HG03442 (cell line): ENCODE measurements at regions not wholly inside any gene's neighbourhood (a gene's known extent, or its start where the extent isn't known, plus 50 kb on each side); places are given as distances from the start of the nearest gene placed in this dataset.
"Not testable (repeated sequence)": the region's sequence is repeated elsewhere in the genome, so short reads cannot be mapped to it uniquely, and the experiment has no call there.

ENCODE experiments used
- ATAC-seq: cut with Tn5 transposase; IDR thresholded peaks from one replicate; pipeline ENCODE4 v1.9.1; 2021; ENCODE audit warnings: mild to moderate bottlenecking, moderate library complexity; ENCODE audit not compliant: unreplicated experiment

DNA sequence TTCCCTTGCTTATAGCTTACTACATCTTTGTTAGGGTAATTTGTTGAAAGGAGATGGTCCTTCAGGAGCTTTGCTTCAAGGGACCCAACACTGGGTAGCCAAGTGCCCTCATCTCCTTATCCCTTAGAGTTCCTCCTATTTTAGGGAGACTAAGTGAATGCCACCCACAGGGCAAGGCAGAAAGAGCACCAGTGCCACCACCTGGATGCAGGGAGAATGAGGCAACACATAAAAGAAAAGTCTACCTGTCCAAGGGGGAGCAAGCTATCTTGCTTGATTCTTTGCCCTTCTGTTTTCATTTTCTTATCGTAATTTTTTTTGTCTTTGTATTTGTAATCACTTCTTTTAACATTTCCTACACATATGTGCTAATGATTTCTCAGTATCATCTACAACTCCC, 205.5 kb downstream of the NPR3 start:
- ATAC-seq = no peak

DNA sequence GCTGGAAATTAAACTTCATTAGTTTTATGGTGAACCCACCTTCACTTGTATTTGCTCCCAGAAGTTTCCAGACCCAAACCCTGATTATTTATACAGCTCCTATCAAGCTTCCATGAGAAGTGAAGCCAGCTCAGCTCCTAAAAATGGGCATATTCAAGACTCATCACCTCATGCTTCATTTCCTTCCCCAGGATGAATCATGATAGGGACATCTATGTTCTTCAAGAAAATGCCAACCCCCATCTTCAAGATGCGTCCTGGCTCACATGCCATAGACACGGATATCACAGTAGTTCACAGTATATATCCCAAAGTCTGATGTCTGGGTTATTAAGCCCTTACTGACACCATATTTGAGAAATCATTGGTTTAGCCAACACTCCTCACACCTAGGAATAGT, 217.6 kb downstream of the NPR3 start:
- ATAC-seq = no peak

DNA sequence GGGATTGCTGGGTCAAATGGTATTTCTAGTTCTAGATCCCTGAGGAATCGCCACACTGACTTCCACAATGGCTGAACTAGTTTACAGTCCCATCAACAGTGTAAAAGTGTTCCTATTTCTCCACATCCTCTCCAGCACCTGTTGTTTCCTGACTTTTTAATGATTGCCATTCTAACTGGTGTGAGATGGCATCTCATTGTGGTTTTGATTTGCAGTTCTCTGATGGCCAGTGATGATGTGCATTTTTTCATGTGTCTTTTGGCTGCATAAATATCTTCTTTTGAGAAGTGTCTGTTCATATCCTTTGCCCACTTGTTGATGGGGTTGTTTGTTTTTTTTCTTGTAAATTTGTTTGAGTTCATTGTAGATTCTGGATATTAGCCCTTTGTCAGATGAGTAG, 220.3 kb downstream of the NPR3 start:
- not testable (repeated sequence) for ATAC-seq

DNA sequence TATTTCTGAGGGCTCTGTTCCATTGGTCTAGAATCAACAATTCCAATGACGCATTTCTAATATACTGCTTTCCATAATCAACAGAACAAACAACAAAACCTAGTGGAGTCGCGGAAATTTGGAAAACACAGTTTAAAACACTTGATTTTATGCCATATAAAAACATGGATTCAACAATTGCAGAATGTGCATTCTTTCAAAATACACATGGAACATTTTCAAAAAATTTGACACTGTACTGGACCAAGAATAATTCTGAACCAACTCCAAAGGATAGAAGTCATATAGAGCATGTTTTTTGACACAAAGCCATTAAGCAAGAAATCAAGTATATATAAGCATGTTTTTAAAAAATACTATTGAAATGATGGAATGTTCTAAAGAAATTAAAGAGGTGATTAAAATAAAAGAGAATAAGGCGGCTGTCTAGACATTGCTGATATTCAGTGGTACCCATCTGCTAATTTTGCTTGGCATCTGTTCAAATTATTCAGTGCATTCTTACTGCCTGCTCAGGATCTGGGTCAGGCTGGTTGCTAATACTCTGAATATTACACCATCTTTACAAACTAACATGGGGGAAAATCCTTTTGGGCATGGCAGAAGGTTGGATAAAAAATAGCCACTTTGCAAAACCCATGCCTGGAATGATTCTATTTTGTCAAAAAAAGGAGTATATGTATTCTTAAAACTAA, 221.3 kb downstream of the NPR3 start:
- no peak for ATAC-seq

DNA sequence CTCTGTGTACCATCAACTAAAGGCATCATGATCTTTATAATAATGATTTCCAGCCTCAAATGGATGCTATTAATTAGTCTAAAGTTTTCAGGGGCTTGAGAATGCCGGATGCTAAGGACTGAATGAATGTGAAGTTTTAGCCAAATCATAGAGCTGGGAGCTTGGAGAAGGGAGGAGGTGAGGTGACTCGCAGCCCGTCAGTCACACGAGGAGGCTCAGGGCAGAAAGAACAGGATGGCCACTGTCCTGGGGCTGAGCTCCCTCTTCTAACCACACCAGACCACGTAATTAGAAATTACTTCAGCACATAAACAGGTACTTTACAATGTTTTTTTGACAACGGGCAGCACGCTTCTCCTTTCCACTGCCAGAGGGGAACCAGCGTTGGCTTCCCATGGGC, 222.6 kb downstream of the NPR3 start:
- no peak for ATAC-seq

DNA sequence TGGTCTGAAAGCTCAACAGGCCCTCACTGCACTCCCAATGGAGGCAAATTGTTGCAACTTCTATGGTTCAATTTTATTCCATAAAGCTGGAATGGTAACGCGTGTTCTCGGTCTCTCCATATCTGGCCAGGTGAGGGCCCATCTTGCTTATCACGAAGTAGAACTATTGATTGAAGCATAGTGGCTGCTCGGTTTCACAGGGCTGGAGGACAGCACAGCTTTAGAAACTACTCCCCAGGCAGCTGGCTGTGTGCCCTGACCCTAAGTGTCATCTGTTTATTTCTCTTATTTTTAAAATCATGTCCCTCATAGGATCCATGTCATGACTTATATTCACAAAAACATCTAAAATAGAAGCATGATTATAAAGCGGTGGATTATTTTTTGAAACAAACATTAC, 223.4 kb downstream of the NPR3 start:
- no peak for ATAC-seq

DNA sequence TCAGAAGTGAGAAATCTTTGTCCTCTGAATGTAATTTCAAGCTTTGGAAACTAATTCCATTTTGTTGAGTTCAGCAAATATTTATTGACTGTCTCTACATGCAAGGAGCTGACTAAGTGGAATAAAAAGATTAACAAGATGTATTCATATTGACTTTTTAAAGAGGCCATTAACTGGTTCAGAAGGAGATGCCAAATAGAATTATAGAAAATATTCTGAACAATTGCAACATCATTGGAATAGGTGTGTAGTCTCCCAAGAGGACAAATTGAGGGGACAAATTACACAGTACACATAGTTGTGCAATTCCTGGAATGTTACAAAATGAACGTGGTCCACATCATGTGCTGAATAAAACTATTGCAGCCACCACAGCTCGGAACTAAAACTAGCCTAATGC, 224.2 kb downstream of the NPR3 start:
- no peak for ATAC-seq

DNA sequence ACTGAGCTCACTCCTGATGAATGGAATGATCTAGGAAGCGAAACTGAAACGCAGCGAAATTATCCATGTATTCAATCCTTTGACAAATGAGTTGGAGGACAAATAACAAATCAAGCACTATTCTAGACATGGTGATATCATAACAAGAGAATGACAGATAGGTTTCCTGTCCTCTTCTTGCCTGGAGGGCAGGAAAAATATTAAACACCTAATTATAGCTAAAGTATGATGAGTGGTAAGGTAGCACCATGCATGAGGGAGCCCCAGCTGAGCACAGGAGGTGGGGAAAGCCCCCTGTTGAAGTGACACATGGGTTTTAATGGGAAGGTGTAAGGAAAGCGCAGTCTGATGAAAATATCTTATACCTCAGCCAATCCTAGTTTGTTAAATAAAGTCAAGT, 225.2 kb downstream of the NPR3 start:
- ATAC-seq = no peak

DNA sequence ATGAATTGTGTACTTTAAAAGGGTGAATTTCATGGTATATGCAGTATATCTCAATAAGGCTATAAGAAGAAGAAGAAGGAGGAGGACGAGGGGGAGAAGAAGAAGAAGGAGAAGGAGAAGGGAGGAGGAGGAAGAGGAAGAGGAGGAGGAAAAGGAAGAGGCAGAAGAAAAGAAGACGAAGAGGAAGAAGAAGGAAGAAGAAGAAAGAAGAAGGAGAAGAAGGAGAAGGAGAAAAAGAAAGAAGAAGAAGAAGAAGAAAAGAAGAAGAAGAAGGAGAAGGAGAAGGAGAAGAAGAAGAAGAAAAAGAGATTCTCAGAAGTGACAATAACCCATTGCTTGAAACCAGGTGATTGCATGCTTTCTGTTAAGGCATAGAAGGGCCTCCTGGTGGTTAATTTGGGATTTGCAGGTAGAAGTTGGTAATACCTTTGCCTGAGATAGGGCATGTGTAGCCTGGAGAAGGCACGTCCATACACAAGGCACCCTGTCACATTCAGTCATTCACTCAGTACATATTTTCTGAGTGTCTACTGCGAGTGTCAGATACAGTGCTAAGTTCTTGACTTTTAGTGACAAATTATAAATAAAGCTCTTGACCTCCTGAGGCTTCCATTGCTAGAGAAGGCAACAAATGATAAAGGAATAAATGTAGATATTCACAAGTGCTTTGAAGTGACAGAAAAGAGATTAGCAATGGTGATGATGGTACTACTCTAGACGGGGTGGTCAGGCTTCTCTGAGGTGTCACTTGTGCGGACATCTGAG, 231.3 kb downstream of the NPR3 start:
- peak; percentile 85 for ATAC-seq

DNA sequence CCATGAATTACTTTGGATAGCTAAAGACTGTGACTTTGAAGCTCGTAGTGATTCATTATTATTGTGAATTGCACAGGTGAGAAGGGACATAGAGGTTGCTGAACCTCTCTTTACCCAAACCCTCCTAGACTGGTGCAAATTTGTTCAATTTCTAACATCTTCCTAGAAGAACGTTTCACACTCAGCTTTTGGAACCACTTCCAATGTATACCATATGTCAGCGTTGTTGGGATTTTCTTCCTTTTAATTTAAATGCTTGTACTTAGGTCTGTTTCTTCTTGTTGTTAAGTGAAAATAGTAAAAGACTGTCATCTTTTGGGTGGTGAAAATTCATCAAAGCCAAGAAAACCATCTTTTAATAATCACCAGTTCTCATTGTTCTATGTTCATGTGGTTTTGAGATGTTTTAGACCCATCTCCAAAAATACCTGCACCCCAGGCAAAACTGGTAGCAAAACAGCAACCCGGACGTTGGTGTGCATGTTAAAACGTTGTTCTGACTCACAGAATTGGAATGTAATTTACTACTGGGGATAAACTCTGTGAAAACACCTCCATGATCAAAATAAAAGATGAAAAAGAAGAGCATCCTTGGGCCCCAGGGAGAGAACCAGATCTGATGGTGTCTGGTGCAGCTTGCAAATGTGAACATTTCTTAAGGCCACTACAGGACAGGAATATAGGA, 238.3 kb downstream of the NPR3 start:
- ATAC-seq = no peak

DNA sequence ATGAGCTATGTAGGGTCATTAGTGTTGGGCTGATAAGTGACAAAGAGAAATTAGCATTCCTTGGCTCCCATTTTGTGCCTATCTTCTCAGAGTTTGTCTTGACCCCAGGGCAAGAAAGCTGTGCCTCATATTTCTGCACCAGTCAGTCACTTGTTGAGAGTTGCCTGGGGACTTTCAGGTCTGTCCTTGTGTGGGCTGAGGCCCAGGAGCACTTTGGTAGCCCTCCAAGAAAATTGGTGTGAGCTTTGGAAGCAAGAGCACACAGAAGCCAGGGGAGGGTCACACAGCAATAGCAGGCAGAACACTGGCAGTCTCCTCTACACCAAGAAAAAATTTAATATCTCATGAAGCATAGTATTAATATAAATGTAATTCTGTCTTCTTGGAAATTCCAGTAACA, 239.9 kb downstream of the NPR3 start:
- no peak for ATAC-seq

DNA sequence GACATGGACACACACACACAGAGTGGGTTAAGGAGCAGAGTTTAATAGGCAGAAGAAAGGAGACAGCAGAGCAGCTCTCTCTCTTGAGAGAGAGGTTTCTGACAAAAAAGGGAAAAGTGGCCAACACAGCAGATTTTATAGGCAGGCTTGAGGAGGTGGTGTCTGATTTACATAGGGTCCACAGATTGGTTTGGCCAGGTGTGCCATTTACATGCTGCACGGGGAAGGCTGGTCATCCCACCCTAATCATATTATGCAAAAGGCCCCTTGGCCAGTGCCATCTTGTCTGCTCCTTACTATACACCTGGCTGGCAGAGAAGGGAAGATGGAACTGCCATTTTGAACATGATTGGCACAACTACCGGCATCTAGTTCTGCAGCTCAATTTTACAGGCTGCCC, 240.8 kb downstream of the NPR3 start:
- ATAC-seq = no peak

DNA sequence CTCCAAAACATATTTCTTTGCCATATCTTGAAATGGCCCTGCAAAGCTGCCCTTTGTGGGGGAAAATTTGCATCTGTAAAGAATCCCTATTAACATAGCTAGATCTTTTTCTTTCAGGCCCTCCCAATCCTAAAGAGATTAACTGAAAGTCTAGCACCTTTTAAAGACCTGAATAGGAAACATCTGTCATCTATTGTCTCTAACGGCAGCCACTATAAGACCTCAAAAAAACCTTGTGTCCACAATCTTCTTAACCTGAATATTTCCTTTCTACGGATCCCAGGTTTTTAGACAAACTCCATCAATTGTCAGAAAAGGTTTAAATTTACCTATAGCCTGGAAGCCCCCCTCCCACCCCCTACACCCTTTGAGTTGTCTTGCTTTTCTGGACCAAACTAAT, 241.3 kb downstream of the NPR3 start:
- not testable (repeated sequence) for ATAC-seq

DNA sequence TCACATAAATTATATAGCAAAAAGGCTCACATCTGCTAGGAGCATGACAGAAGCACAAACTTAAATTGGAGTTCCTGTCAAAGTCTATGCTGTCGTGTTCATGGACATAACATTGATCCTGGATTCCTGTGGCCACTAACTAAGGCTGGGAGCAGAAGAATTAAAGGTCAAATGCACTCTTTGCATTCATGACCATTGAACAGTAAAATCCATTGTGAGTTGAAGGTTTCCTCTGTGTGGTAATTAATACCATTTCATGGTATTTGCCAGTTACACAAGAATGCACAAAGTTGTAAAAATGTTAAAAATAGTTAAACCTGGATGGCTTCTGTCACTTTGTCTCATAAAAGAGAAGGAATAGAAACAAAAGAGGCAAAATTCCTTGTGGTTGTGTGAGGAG, 242.6 kb downstream of the NPR3 start:
- no peak for ATAC-seq

DNA sequence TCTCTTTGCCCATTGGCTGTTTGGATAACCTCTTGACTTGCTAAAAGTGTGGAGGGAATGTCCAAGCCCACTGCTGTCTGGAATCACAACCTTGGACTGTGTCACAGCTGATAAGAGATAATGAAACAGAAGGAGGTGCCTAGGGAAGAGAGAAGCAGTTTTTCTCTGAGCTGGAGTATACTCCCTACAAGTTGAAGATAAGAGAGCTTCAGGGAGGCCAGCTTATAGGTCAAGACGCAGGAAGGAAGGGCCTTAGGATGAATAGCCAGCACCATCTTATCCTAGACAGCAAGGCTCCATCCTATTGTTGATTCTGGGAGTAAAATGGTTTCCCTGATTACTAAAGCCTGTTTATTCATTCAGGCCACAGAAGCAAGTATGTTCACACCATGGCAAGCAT, 244.7 kb downstream of the NPR3 start:
- ATAC-seq = no peak

DNA sequence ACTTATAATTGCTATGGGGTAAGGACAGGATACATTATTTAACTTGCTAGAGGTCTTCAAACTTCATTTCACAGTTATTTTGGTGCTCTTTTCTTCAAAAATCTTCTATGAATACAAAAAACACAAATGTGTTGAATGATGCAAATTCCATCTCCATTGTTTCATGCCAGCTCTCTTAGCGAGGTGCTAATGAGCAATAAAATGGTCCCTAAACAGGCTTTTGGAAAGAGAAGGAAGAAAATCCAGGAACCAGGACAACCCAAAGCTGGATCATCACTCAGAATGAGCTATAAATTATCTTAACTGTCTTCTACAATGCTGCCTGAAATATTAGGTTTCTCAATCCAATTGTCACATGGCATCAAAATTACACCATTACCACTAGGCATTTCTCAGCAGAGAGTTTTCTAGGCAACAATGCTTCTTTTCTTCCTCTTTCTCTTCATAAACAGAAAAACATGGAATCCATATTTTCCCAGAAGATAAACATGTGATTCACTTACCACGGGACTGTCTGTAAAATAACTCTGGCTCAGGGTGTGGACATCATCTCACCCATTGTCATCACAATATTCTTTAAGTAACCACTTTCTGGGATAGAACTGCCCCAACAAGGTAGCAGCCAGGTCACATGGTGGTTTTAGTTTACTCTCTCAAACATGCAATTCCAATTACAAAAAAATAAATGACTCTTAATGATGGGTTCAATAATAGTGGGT, 249.4 kb downstream of the NPR3 start:
- ATAC-seq = no peak

DNA sequence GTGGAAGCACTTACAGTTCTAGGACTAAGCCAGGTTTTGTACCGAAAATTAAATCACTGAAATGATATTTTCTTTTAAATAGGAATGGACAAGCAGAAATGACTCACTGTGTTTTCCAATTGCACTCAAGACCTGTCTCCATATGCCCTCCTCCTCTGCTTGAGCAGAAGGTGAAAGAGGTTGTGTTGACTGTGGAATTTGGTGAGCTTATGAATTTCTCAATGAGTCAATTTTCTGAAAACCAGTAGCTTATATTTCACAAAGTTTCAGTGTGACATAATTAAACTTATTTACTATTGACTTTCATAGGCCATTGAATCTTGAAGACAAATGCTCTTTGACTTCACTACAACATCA, 249.9 kb downstream of the NPR3 start:
- no peak for ATAC-seq

DNA sequence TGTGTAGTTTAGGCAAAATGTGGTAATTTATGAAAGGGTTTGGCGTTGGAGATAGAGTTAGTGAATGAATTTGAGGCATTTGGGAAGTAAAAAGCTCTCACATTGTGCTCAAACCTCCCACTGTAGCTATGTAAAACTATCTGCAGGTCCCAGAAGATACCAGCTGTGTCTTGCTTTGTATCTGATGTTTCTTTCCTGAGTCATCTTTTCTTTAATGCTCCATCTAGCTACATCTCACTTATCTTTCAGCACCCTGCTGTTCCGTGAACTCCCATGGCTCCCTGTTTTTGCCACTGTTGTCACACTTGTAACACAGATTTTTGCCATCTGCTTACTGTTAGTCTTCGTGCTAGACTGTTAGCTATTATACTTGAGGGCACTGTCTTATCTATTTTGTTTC, 253.1 kb downstream of the NPR3 start:
- no peak for ATAC-seq

DNA sequence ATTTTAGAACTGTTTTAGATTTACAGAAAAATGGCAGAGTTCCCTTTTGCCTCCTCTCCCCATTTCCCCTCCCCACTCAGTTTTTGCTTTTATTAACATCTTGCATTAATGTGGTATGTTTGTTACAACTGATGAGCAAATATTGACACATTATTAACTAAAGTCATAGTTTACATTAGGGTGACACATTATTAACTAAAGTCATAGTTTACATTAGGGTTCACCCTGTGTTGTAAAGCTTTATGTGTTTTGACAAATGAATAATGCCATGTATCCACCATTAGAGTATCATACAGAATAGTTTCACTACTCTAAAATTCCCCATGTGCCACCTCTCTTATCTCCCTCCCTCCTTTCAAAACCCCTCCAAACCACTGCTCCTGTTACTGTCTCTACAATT, 262.5 kb downstream of the NPR3 start:
- no peak for ATAC-seq

DNA sequence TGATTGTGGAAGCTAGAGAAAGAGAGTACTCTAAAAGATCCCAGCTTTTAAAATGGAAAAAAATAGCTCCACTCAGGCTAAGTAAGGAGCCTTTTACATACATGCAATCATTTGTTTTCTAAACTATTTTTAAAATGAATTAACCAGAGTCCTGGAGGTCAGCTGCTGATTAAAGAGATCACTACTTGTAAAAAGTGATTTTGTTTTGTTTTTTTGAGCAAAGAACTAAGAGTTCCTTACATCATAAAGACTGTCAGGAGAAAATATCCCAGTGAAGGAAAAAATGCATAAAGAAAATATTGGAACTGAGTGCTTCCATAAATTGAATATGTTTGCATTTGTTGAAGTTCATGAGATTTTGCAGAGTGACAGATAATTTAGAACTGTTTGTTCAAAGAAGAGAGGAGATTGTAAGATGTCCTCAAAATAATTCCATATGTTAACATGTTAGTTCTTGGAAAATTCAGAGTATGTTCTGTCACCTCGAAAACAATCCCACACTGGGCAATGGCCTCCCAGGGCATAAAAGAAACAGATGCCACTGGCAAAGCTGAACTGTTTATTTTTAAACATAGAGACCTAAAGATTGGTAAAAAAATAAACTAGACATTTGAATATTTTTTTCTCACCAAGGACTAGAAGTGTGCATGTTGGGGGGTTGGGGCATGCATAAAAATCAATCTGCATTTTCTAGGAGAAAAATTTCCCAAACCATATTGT, 264.7 kb downstream of the NPR3 start:
- ATAC-seq = no peak

DNA sequence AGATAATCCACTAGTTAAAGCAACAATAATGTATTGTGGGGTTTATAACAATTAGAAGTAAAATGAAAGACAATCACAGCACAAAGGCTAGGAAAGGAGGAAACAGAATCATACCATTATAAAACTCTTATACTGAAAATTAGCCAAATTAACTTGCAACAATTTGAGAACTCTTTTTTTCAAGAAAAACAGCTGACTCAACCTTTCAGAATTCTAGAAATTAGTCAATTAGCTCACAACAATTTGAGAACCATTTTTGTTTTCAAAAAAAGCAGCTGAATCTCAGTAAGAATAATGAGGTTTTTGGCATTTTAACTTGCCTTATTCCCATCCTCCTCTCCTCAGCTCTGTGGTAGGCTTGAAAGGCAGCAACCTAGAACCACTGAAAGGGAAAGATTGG, 269.9 kb downstream of the NPR3 start:
- no peak for ATAC-seq
